GM18498 (cell line): ENCODE measurements at regions not wholly inside any gene's neighbourhood (a gene's known extent, or its start where the extent isn't known, plus 50 kb on each side); places are given as distances from the start of the nearest gene placed in this dataset.

Source experiments
- ATAC-seq: cut with Tn5 transposase; IDR thresholded peaks from one replicate; pipeline ENCODE4 v1.9.1; 2021; ENCODE audit warnings: mild to moderate bottlenecking, moderate library complexity; ENCODE audit not compliant: unreplicated experiment

GRCh38 chr4:111982089-111982488 is 163.2 kb upstream of the FAM241A start:
- ATAC-seq = no peak

GRCh38 chr4:111984169-111984819 is 161.0 kb upstream of the FAM241A start:
- ATAC-seq = no peak

GRCh38 chr4:111985426-111985825 is 159.8 kb upstream of the FAM241A start:
- no peak for ATAC-seq

GRCh38 chr4:111986095-111986494 is 159.2 kb upstream of the FAM241A start:
- no peak for ATAC-seq

GRCh38 chr4:111988514-111988913 is 156.7 kb upstream of the FAM241A start:
- no peak for ATAC-seq

- no peak for ATAC-seq
Measured at GRCh38 chr4:111989817-111990216, 155.4 kb upstream of the FAM241A start.

- peak; percentile 95 for ATAC-seq
Measured at GRCh38 chr4:111991163-111991562, 154.1 kb upstream of the FAM241A start.

GRCh38 chr4:111991797-111992196 is 153.5 kb upstream of the FAM241A start:
- ATAC-seq = no peak

GRCh38 chr4:111992351-111993168 is 152.7 kb upstream of the FAM241A start:
- no peak for ATAC-seq

GRCh38 chr4:111994392-111994791 is 150.9 kb upstream of the FAM241A start:
- no peak for ATAC-seq

- no peak for ATAC-seq
Measured at GRCh38 chr4:111997785-111998184, 147.5 kb upstream of the FAM241A start.

GRCh38 chr4:111999801-112000200 is 145.5 kb upstream of the FAM241A start:
- no peak for ATAC-seq

- ATAC-seq = no peak
Measured at GRCh38 chr4:112001041-112001440, 144.2 kb upstream of the FAM241A start.

GRCh38 chr4:112002248-112002661 is 143.0 kb upstream of the FAM241A start:
- ATAC-seq = no peak

GRCh38 chr4:112003231-112003907 is 141.9 kb upstream of the FAM241A start:
- no peak for ATAC-seq

GRCh38 chr4:112005027-112005426 is 140.2 kb upstream of the FAM241A start:
- ATAC-seq = no peak

GRCh38 chr4:112007391-112007790 is 137.9 kb upstream of the FAM241A start:
- no peak for ATAC-seq

- ATAC-seq = no peak
Measured at GRCh38 chr4:112015960-112016359, 129.3 kb upstream of the FAM241A start.

- no peak for ATAC-seq
Measured at GRCh38 chr4:112023402-112023950, 121.8 kb upstream of the FAM241A start.

GRCh38 chr4:112026058-112026457 is 119.2 kb upstream of the FAM241A start:
- no peak for ATAC-seq

- ATAC-seq = no peak
Measured at GRCh38 chr4:112029771-112030171, 115.5 kb upstream of the FAM241A start.
